B cell (primary cell): ENCODE measurements at regions not wholly inside any gene's neighbourhood (a gene's known extent, or its start where the extent isn't known, plus 50 kb on each side); places are given as distances from the start of the nearest gene placed in this dataset.

Experiments
- ATAC-seq: fragments of 200-7000 bp; cut with Tn5 transposase; one replicate; pipeline ENCODE4 v1.10.0; 2021; ENCODE audit warnings: low read depth, mild to moderate bottlenecking, moderate number of reproducible peaks, moderate library complexity
- CTCF ChIA-PET: fragments of 350-600 bp; sonication (Branson Sonifier 250); formaldehyde crosslinking; loops from one replicate; lab custom pipeline; 2021; ENCODE audit warnings: antibody characterized with exemption, inconsistent platforms; lab: Charles Lee
- POLR2A ChIA-PET: fragments of 350-600 bp; sonication (Branson Sonifier 250); formaldehyde crosslinking; loops from one replicate; lab custom pipeline; 2021; ENCODE audit warnings: antibody characterized with exemption; lab: Charles Lee
- DNase-seq: peaks from one replicate; pipeline ENCODE4 v3.0.0; 2013
- H2AFZ ChIP-seq: 2 replicates; pipeline ENCODE4 v1.6.1; 2012; ENCODE audit warnings: mild to moderate bottlenecking, low read depth, low read length; ENCODE audit not compliant: insufficient read depth, poor library complexity, severe bottlenecking
- H3K27ac ChIP-seq, 2 donors: 1 replicate in 1 of 2; 2 replicates in 1 of 2; pipeline ENCODE4 v1.5.1; 2012 to 2013; ENCODE audit warnings: low read length in 2 of 2, mild to moderate bottlenecking in 2 of 2, moderate library complexity in 1 of 2
- H3K27me3 ChIP-seq, 4 experiments: fragments of 200-600 bp in 1 of 4; sonication (generic) in 1 of 4; replicated peaks in 1 of 4; 1 replicate in 2 of 4; 2 replicates in 2 of 4; pipeline versions ENCODE4 v1.6.1 to v1.7.0; 2013 to 2016; ENCODE audit warnings: low read length in 3 of 4, mild to moderate bottlenecking in 2 of 4, mixed read lengths in 1 of 4, moderate library complexity in 1 of 4; ENCODE audit not compliant: insufficient read depth in 4 of 4, control insufficient read depth in 3 of 4; ENCODE audit errors: control extremely low read depth in 1 of 4
- H3K36me3 ChIP-seq, 2 experiments: replicated peaks in 1 of 2; 1 replicate in 1 of 2; 2 replicates in 1 of 2; pipeline versions ENCODE4 v1.6.1 to v1.7.1; 2013; ENCODE audit warnings: low read length in 1 of 2; ENCODE audit not compliant: insufficient read depth in 2 of 2, control insufficient read depth in 1 of 2; ENCODE audit errors: control extremely low read depth in 1 of 2, extremely low read depth in 1 of 2
- H3K4me1 ChIP-seq, 2 donors: fragments of 200-600 bp in 1 of 2; sonication (generic) in 1 of 2; 1 replicate in 1 of 2; 2 replicates in 1 of 2; pipeline versions ENCODE4 v1.5.1 to v1.6.1; 2013 to 2017; ENCODE audit warnings: low read length in 2 of 2; ENCODE audit not compliant: control insufficient read depth in 2 of 2, insufficient read depth in 2 of 2
- H3K4me2 ChIP-seq: replicated peaks from 2 replicates; pipeline ENCODE3; 2012; ENCODE audit warnings: mild to moderate bottlenecking, low read depth, low read length; ENCODE audit not compliant: poor library complexity, severe bottlenecking
- H3K4me3 ChIP-seq, 5 experiments: fragments of 200-600 bp in 1 of 5; sonication (generic) in 1 of 5; 1 replicate in 3 of 5; 2 replicates in 2 of 5; pipeline versions ENCODE4 v1.5.1 to v1.7.0; 2011 to 2016; ENCODE audit warnings: low read length in 4 of 5, mild to moderate bottlenecking in 4 of 5, low read depth in 2 of 5, control low read depth in 1 of 5, moderate library complexity in 1 of 5; ENCODE audit not compliant: insufficient read depth in 1 of 5; ENCODE audit errors: control extremely low read depth in 1 of 5, extremely low read depth in 1 of 5
- H3K79me2 ChIP-seq: fragments of 200-600 bp; sonication (generic); one replicate; pipeline ENCODE4 v1.6.0; 2016; ENCODE audit warnings: low read length; ENCODE audit not compliant: control insufficient read depth, insufficient read depth
- H3K9ac ChIP-seq: fragments of 200-600 bp; sonication (generic); 2 replicates; pipeline ENCODE4 v1.6.1; 2017; ENCODE audit warnings: mild to moderate bottlenecking, low read length, moderate library complexity
- H3K9me3 ChIP-seq, 3 donors: one replicate each; pipeline versions ENCODE4 v1.6.1 to v1.7.1; 2013; ENCODE audit warnings: low read length in 2 of 3; ENCODE audit not compliant: control insufficient read depth in 2 of 3, insufficient read depth in 1 of 3; ENCODE audit errors: control extremely low read depth in 1 of 3
- H4K20me1 ChIP-seq: 2 replicates; pipeline ENCODE4 v1.6.0; 2012; ENCODE audit warnings: mild to moderate bottlenecking, low read length; ENCODE audit not compliant: insufficient read depth, control insufficient read depth, poor library complexity, severe bottlenecking
- H3K27ac Mint-ChIP-seq: one replicate; pipeline ENCODE4 v1.8.0; 2021; ENCODE audit warnings: mixed read lengths
- H3K27me3 Mint-ChIP-seq: one replicate; pipeline ENCODE4 v1.8.0; 2021; ENCODE audit warnings: mixed read lengths
- H3K4me1 Mint-ChIP-seq: one replicate; pipeline ENCODE4 v1.8.0; 2021; ENCODE audit warnings: mixed read lengths
- H3K4me3 Mint-ChIP-seq: one replicate; pipeline ENCODE4 v1.8.0; 2021; ENCODE audit warnings: mixed read lengths
- H3K9me3 Mint-ChIP-seq: one replicate; pipeline ENCODE4 v1.8.0; 2022; ENCODE audit warnings: mixed read lengths; ENCODE audit not compliant: insufficient read depth
- EZH2 ChIP-seq: IDR thresholded peaks from 2 replicates; pipeline ENCODE4 v1.6.1; 2012; ENCODE audit warnings: borderline replicate concordance, low read depth, mild to moderate bottlenecking, moderate library complexity, low read length; ENCODE audit not compliant: insufficient read depth, poor library complexity, severe bottlenecking
- WGBS: methylation state at CpG from one replicate; pipeline ENCODE4 v1.1.5; 2013; ENCODE audit warnings: missing lambda C conversion rate; ENCODE audit not compliant: insufficient coverage; 5-methylcytosine and 5-hydroxymethylcytosine counted together
- intact Hi-C: fragments of 100-400 bp; cut with micrococcal nuclease; formaldehyde crosslinking; loops from one replicate; pipeline ENCODE4 v1.10.0; 2022
- TF ChIP-seq, protein P1 (sequence below): fragments of 200-600 bp; IDR thresholded peaks from one replicate; pipeline ENCODE4 v1.8.0; 2022; ENCODE audit warnings: antibody characterized with exemption, mild to moderate bottlenecking

DNA sequence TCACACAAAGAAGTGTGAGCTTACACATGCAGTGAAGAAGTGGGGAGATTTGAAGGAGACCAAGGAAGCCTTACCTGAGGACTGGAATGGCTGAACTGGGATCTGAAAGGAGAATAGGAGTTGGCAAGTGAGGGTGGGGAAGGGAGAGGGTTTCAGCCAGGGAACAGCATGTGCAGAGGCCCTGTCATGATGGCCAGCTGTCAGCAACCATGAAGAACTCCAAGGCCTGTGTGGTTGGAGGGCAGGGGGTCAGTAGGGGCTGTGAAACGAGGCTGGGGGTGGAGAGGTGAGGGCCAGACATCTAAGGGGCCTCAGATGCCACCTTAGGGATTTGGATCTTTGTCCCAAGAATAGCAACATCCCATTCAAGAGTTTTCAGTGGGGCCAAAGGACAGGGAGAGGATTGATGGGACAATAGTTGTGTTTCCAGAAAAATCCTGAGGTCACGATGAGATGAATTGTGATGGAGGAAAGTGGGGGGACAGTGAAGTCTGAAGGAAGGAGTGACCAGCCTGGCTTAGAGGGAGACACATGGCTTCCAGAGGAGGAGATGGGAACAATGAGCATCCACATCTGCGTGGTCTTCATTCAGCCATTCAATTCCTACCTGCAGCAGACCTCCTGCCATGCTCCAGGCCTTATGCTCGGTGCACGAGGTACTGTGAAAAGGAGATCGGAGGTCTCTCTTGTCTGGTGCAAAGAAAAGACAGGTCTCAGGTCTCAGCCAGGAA, 187.6 kb downstream of the MATN1 start:
- Histone ChIP-seq H3K9me3 (no peaks in the 10 kb centered on the region), H3K27me3 (peaks cover 0 to 5% (median 0%) of the 10 kb centered on the region in 4 experiments), H4K20me1 (no peaks in the 10 kb centered on the region), H3K4me3 (no peak overlapping the region), H3K9ac (no peak overlapping the region), H3K36me3 (no peaks in the 10 kb centered on the region), H3K4me1 (no peaks in the 10 kb centered on the region), H3K79me2 (no peaks in the 10 kb centered on the region), H3K4me2 (no peak overlapping the region), H3K27ac (no peak overlapping the region), H2AFZ (no peak overlapping the region)
- TF ChIP-seq, protein P1, sequence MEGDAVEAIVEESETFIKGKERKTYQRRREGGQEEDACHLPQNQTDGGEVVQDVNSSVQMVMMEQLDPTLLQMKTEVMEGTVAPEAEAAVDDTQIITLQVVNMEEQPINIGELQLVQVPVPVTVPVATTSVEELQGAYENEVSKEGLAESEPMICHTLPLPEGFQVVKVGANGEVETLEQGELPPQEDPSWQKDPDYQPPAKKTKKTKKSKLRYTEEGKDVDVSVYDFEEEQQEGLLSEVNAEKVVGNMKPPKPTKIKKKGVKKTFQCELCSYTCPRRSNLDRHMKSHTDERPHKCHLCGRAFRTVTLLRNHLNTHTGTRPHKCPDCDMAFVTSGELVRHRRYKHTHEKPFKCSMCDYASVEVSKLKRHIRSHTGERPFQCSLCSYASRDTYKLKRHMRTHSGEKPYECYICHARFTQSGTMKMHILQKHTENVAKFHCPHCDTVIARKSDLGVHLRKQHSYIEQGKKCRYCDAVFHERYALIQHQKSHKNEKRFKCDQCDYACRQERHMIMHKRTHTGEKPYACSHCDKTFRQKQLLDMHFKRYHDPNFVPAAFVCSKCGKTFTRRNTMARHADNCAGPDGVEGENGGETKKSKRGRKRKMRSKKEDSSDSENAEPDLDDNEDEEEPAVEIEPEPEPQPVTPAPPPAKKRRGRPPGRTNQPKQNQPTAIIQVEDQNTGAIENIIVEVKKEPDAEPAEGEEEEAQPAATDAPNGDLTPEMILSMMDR: no peak
- TF ChIP-seq EZH2: no peak
- WGBS: 73% methylated on average over 5 of the region's 6 CpGs
- H3K4me3 Mint-ChIP-seq: no peak overlapping the region
- intact Hi-C loops: no loop called here
- CTCF ChIA-PET: no interaction called here
- H3K9me3 Mint-ChIP-seq: no peaks in the 10 kb centered on the region
- H3K4me1 Mint-ChIP-seq: no peaks in the 10 kb centered on the region
- H3K27me3 Mint-ChIP-seq: peaks cover 3% of the 10 kb centered on the region
- no peak overlapping the region for H3K27ac Mint-ChIP-seq
- no peak for ATAC-seq
- POLR2A ChIA-PET: no interaction called here
- no peak for DNase-seq

DNA sequence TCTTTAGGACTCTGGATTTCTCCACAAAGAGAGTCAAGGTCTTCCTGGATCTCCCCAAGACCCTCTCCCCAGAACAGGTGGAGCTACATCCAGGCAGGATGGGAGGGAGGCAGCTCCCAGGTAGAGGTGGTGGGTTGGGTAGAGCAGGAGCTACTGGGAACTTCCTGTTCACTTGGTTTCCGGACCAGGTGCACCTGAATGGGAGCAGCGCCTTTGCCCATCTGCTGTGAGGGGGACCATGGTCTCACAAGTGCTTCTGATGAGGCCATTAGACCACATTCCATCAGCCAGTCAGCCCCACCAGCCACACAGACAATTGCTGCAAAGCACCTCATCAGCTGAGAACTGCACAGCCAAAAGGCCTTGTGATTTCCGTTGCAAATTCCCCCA, 188.8 kb downstream of the MATN1 start:
- Mint-ChIP-seq H3K4me3 (no peak overlapping the region), H3K27ac (no peak overlapping the region), H3K4me1 (no peaks in the 10 kb centered on the region), H3K9me3 (no peaks in the 10 kb centered on the region), H3K27me3 (peaks cover 5% of the 10 kb centered on the region)
- ChIA-PET POLR2A (no interaction called here), CTCF (no interaction called here)
- Histone ChIP-seq H3K4me2 (no peak overlapping the region), H3K36me3 (no peaks in the 10 kb centered on the region), H4K20me1 (no peaks in the 10 kb centered on the region), H3K27ac (no peak overlapping the region), H3K9me3 (no peaks in the 10 kb centered on the region), H3K4me1 (no peaks in the 10 kb centered on the region), H2AFZ (no peak overlapping the region), H3K79me2 (no peaks in the 10 kb centered on the region), H3K27me3 (peaks cover 0 to 5% (median 0%) of the 10 kb centered on the region in 4 experiments), H3K9ac (no peak overlapping the region), H3K4me3 (no peak overlapping the region)
- intact Hi-C loops: no loop called here
- 84% methylated on average over 2 of the region's 3 CpGs for WGBS
- TF ChIP-seq, protein P1: no peak
- no peak for TF ChIP-seq EZH2
- ATAC-seq (no peak), DNase-seq (no peak)
